ENCODE measurements at regions not wholly inside any gene's neighbourhood (a gene's known extent, or its start where the extent isn't known, plus 50 kb on each side); places are given as distances from the start of the nearest gene placed in this dataset.

GRCh38 chr11:115695677-115696364 lies 191.6 kb upstream of the CADM1 start:
- H3K4me1 Mint-ChIP-seq (ENCODE audit: unreplicated experiment), result no peaks in the 10 kb centered on the region
- no peaks in the 10 kb centered on the region for H3K9me3 Mint-ChIP-seq (ENCODE audit: unreplicated experiment)
- TF ChIP-seq CTCF (IDR thresholded peaks at IDR 0.05; ENCODE audit: unreplicated experiment), result no peak
- no peak overlapping the region for H3K4me3 Mint-ChIP-seq (ENCODE audit: unreplicated experiment)
- DNase-seq (ENCODE audit: low spot score), result no peak
- H3K36me3 Mint-ChIP-seq (ENCODE audit: low read depth, unreplicated experiment), result no peaks in the 10 kb centered on the region
- no peak overlapping the region for H3K27ac Mint-ChIP-seq (ENCODE audit: unreplicated experiment)
- no peaks in the 10 kb centered on the region for H3K27me3 Mint-ChIP-seq (ENCODE audit: unreplicated experiment)

GRCh38 chr11:115693002-115693401 lies 188.8 kb upstream of the CADM1 start:
- Mint-ChIP-seq H3K4me3 (ENCODE audit: unreplicated experiment) (no peak overlapping the region), H3K27ac (ENCODE audit: unreplicated experiment) (no peak overlapping the region), H3K4me1 (ENCODE audit: unreplicated experiment) (no peaks in the 10 kb centered on the region), H3K9me3 (ENCODE audit: unreplicated experiment) (no peaks in the 10 kb centered on the region), H3K27me3 (ENCODE audit: unreplicated experiment) (peaks cover 2% of the 10 kb centered on the region), H3K36me3 (ENCODE audit: low read depth, unreplicated experiment) (no peaks in the 10 kb centered on the region)
- no peak for TF ChIP-seq CTCF (IDR thresholded peaks at IDR 0.05; ENCODE audit: unreplicated experiment)
- no peak for DNase-seq (ENCODE audit: low spot score)

- H3K4me3 Mint-ChIP-seq (ENCODE audit: unreplicated experiment), result no peak overlapping the region
- no peak overlapping the region for H3K27ac Mint-ChIP-seq (ENCODE audit: unreplicated experiment)
- no peaks in the 10 kb centered on the region for H3K9me3 Mint-ChIP-seq (ENCODE audit: unreplicated experiment)
- peaks cover 5% of the 10 kb centered on the region for H3K27me3 Mint-ChIP-seq (ENCODE audit: unreplicated experiment)
- no peak for TF ChIP-seq CTCF (IDR thresholded peaks at IDR 0.05; ENCODE audit: unreplicated experiment)
- DNase-seq (ENCODE audit: low spot score), result no peak
- H3K36me3 Mint-ChIP-seq (ENCODE audit: low read depth, unreplicated experiment), result no peaks in the 10 kb centered on the region
- H3K4me1 Mint-ChIP-seq (ENCODE audit: unreplicated experiment), result no peaks in the 10 kb centered on the region
Measured at GRCh38 chr11:115691030-115691429, 186.8 kb upstream of the CADM1 start.

GRCh38 chr11:115687934-115688333 lies 183.7 kb upstream of the CADM1 start:
- H3K4me3 Mint-ChIP-seq (ENCODE audit: unreplicated experiment), result no peak overlapping the region
- no peak for TF ChIP-seq CTCF (IDR thresholded peaks at IDR 0.05; ENCODE audit: unreplicated experiment)
- H3K36me3 Mint-ChIP-seq (ENCODE audit: low read depth, unreplicated experiment), result no peaks in the 10 kb centered on the region
- H3K9me3 Mint-ChIP-seq (ENCODE audit: unreplicated experiment), result no peaks in the 10 kb centered on the region
- peaks cover 5% of the 10 kb centered on the region for H3K27me3 Mint-ChIP-seq (ENCODE audit: unreplicated experiment)
- H3K27ac Mint-ChIP-seq (ENCODE audit: unreplicated experiment), result no peak overlapping the region
- no peak for DNase-seq (ENCODE audit: low spot score)
- H3K4me1 Mint-ChIP-seq (ENCODE audit: unreplicated experiment), result no peaks in the 10 kb centered on the region

GRCh38 chr11:115684699-115685098 lies 180.5 kb upstream of the CADM1 start:
- peaks cover 6% of the 10 kb centered on the region for H3K27me3 Mint-ChIP-seq (ENCODE audit: unreplicated experiment)
- H3K4me1 Mint-ChIP-seq (ENCODE audit: unreplicated experiment), result no peaks in the 10 kb centered on the region
- H3K9me3 Mint-ChIP-seq (ENCODE audit: unreplicated experiment), result no peaks in the 10 kb centered on the region
- H3K4me3 Mint-ChIP-seq (ENCODE audit: unreplicated experiment), result no peak overlapping the region
- no peak for DNase-seq (ENCODE audit: low spot score)
- no peak for TF ChIP-seq CTCF (IDR thresholded peaks at IDR 0.05; ENCODE audit: unreplicated experiment)
- H3K36me3 Mint-ChIP-seq (ENCODE audit: low read depth, unreplicated experiment), result no peaks in the 10 kb centered on the region
- no peak overlapping the region for H3K27ac Mint-ChIP-seq (ENCODE audit: unreplicated experiment)

Data from endothelial cell (in vitro differentiated cells).